Spleen (tissue), 7 donors: ENCODE measurements at regions not wholly inside any gene's neighbourhood (a gene's known extent, or its start where the extent isn't known, plus 50 kb on each side); places are given as distances from the start of the nearest gene placed in this dataset.

ENCODE experiments used
- CTCF ChIP-seq, 11 experiments: fragments of 200-600 bp in 7 of 11; fragments of 450-650 bp in 4 of 11; sonication (generic) in 4 of 11; IDR thresholded peaks in 8 of 11; conservative IDR thresholded peaks in 3 of 11; 1 replicate in 7 of 11; 2 replicates in 4 of 11; pipeline versions ENCODE4 v1.4.0 to v1.8.0; 2016 to 2021; ENCODE audit warnings: antibody characterized with exemption in 11 of 11, inconsistent platforms in 4 of 11, mild to moderate bottlenecking in 1 of 11
- POLR2A ChIP-seq, 3 donors: fragments of 450-650 bp; IDR thresholded peaks; one replicate each; pipeline ENCODE4 v1.5.1; 2017; ENCODE audit warnings: antibody characterized with exemption in 3 of 3, mild to moderate bottlenecking in 1 of 3
- POLR2AphosphoS5 ChIP-seq, 3 donors: sonication (generic); formaldehyde crosslinking; IDR thresholded peaks; one replicate each; pipeline ENCODE4 v1.5.1; 2017; ENCODE audit warnings: antibody characterized with exemption in 3 of 3
- donor health status: DM: no; HTN: no; CAD: no; lungs with moderate emphysema.
- donor health status: DM: no; HTN: no; CAD: no.
- donor health status: DM: no; HTN: no; CAD: no.

DNA sequence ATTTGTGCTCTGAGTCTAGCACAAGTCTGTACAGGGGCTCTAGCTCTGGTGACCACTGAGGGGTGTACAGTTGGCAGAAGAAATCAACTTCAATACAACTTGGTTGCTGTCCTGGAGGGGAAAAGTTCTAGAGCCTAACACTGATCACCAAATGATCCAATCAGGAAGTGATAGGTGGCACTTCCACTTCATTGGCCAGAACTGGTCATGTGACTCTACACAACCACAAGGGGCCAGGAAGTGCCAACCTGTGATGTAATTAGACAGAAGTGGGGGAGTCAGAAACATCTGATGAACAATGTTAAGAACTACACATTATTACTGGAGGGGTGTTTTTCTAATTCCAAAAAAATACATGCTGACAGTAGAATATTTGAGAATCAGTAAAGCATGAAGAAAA lies 401.6 kb downstream of the VRK1 start:
- no peak for TF ChIP-seq POLR2A (IDR thresholded peaks at IDR 0.05)
- TF ChIP-seq CTCF (IDR thresholded peaks at IDR 0.05 in 8 of 11, conservative IDR thresholded peaks at IDR 0.05 in 3 of 11) = no peak
- TF ChIP-seq POLR2AphosphoS5 (IDR thresholded peaks at IDR 0.05) = no peak
